ENCODE measurements at regions not wholly inside any gene's neighbourhood (a gene's known extent, or its start where the extent isn't known, plus 50 kb on each side); places are given as distances from the start of the nearest gene placed in this dataset.
A peak's percentile ranks its signal among the peaks of the same experiment; 100 is the strongest.

- H3K4me3 ChIP-seq (ENCODE audit: low read depth, low read length) = no peak overlapping the region
- H3K36me3 ChIP-seq (ENCODE audit: control insufficient read depth in 2 of 2, insufficient read depth in 1 of 2, low read length in 2 of 2) = no peaks in the 10 kb centered on the region
- TF ChIP-seq SETDB1 (IDR thresholded peaks at IDR 0.05; ENCODE audit: insufficient read length, low read length) (peak; percentile 17), KLF7 (tag by site-specific recombination; IDR thresholded peaks at IDR 0.05; ENCODE audit: borderline replicate concordance) (no peak), ZNF555 (tag by site-specific recombination; conservative IDR thresholded peaks at IDR 0.05) (no peak), ZXDB (tag by site-specific recombination; IDR thresholded peaks at IDR 0.05) (no peak), TRIM28 (IDR thresholded peaks at IDR 0.05; ENCODE audit: borderline replicate concordance, low read length) (peak; percentile 27; the same call in 1 of the 2 replicates), REPIN1 (tag by site-specific recombination; IDR thresholded peaks at IDR 0.05; ENCODE audit: low read depth) (no peak), ZBTB48 (tag by site-specific recombination; IDR thresholded peaks at IDR 0.05) (no peak), ZNF529 (tag by site-specific recombination; IDR thresholded peaks at IDR 0.05; ENCODE audit: insufficient replicate concordance) (no peak), ZNF48 (tag by site-specific recombination; IDR thresholded peaks at IDR 0.05) (no peak), ZNF311 (tag by site-specific recombination; IDR thresholded peaks at IDR 0.05; ENCODE audit: borderline replicate concordance) (no peak), ZNF629 (tag by site-specific recombination; IDR thresholded peaks at IDR 0.05) (no peak)
- TF ChIP-seq, protein P1, sequence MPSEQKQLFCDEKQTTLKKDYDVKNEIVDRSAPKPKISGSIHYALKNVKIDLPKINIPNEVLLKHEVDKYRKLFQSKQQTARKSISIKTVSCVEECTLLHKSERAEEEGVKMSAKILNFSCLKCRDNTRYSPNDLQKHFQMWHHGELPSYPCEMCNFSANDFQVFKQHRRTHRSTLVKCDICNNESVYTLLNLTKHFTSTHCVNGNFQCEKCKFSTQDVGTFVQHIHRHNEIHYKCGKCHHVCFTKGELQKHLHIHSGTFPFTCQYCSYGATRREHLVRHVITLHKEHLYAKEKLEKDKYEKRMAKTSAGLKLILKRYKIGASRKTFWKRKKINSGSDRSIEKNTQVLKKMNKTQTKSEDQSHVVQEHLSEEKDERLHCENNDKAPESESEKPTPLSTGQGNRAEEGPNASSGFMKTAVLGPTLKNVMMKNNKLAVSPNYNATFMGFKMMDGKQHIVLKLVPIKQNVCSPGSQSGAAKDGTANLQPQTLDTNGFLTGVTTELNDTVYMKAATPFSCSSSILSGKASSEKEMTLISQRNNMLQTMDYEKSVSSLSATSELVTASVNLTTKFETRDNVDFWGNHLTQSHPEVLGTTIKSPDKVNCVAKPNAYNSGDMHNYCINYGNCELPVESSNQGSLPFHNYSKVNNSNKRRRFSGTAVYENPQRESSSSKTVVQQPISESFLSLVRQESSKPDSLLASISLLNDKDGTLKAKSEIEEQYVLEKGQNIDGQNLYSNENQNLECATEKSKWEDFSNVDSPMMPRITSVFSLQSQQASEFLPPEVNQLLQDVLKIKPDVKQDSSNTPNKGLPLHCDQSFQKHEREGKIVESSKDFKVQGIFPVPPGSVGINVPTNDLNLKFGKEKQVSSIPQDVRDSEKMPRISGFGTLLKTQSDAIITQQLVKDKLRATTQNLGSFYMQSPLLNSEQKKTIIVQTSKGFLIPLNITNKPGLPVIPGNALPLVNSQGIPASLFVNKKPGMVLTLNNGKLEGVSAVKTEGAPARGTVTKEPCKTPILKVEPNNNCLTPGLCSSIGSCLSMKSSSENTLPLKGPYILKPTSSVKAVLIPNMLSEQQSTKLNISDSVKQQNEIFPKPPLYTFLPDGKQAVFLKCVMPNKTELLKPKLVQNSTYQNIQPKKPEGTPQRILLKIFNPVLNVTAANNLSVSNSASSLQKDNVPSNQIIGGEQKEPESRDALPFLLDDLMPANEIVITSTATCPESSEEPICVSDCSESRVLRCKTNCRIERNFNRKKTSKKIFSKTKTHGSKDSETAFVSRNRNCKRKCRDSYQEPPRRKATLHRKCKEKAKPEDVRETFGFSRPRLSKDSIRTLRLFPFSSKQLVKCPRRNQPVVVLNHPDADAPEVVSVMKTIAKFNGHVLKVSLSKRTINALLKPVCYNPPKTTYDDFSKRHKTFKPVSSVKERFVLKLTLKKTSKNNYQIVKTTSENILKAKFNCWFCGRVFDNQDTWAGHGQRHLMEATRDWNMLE (tag by site-specific recombination; conservative IDR thresholded peaks at IDR 0.05; ENCODE audit: low read depth) = no peak
- ChIA-PET CTCF (interaction anchor here (0.8 kb wide), 1 partner anchor 15 kb away, joined by 3 read pairs; no protein-coding TSS in a partner anchor), POLR2A (no interaction called here)
- no peaks in the 10 kb centered on the region for H3K4me1 ChIP-seq (ENCODE audit: control insufficient read depth, insufficient read depth, low read length)
- no peak overlapping the region for H3K27ac ChIP-seq (ENCODE audit: extremely low read depth, low read depth, low read length)
- no peaks in the 10 kb centered on the region for H3K9me3 ChIP-seq (ENCODE audit: control insufficient read depth, insufficient read depth, low read depth, low read length)
Observed at GRCh38 chr10:107280293-107280692, 115.8 kb upstream of the SORCS1 start.

DNA sequence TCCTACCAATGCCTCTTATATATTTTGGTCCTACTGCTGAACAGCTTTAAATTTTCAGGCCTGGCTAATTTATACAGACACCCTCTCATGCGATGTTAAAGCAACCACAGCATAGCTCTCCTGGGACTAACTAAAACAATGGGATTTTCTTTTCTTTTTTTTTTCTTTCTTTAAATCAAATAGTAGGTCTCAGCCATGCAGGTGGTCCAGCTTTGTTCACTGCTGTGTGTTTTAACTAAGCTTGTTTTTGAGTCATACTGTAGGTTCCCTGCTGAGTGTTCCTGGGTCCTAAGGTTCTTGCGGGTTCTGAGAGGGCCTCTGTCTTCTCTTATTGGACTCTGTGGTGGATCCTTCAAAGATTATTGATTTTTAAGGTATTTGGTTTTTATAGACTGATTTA, 113.1 kb upstream of the SORCS1 start:
- Histone ChIP-seq H3K4me3 (ENCODE audit: low read depth, low read length) (no peak overlapping the region), H3K36me3 (ENCODE audit: control insufficient read depth in 2 of 2, insufficient read depth in 1 of 2, low read length in 2 of 2) (no peaks in the 10 kb centered on the region), H3K4me1 (ENCODE audit: control insufficient read depth, insufficient read depth, low read length) (no peaks in the 10 kb centered on the region), H3K27ac (ENCODE audit: extremely low read depth, low read depth, low read length) (no peak overlapping the region), H3K9me3 (ENCODE audit: control insufficient read depth, insufficient read depth, low read depth, low read length) (no peaks in the 10 kb centered on the region)
- ChIA-PET POLR2A (no interaction called here), CTCF (interaction anchor here (0.6 kb wide), 1 partner anchor 21 kb away, joined by 3 read pairs; no protein-coding TSS in a partner anchor)
- no peak for TF ChIP-seq ZNF544 (tag by site-specific recombination; IDR thresholded peaks at IDR 0.05)
- no peak for TF ChIP-seq KLF9 (tag by site-specific recombination; IDR thresholded peaks at IDR 0.05; ENCODE audit: low read depth)
- TF ChIP-seq ZNF555 (tag by site-specific recombination; conservative IDR thresholded peaks at IDR 0.05) = no peak
- TF ChIP-seq, protein P2, sequence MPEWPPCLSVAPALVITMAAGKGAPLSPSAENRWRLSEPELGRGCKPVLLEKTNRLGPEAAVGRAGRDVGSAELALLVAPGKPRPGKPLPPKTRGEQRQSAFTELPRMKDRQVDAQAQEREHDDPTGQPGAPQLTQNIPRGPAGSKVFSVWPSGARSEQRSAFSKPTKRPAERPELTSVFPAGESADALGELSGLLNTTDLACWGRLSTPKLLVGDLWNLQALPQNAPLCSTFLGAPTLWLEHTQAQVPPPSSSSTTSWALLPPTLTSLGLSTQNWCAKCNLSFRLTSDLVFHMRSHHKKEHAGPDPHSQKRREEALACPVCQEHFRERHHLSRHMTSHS (tag by site-specific recombination; IDR thresholded peaks at IDR 0.05) = no peak
- TF ChIP-seq, protein P3, sequence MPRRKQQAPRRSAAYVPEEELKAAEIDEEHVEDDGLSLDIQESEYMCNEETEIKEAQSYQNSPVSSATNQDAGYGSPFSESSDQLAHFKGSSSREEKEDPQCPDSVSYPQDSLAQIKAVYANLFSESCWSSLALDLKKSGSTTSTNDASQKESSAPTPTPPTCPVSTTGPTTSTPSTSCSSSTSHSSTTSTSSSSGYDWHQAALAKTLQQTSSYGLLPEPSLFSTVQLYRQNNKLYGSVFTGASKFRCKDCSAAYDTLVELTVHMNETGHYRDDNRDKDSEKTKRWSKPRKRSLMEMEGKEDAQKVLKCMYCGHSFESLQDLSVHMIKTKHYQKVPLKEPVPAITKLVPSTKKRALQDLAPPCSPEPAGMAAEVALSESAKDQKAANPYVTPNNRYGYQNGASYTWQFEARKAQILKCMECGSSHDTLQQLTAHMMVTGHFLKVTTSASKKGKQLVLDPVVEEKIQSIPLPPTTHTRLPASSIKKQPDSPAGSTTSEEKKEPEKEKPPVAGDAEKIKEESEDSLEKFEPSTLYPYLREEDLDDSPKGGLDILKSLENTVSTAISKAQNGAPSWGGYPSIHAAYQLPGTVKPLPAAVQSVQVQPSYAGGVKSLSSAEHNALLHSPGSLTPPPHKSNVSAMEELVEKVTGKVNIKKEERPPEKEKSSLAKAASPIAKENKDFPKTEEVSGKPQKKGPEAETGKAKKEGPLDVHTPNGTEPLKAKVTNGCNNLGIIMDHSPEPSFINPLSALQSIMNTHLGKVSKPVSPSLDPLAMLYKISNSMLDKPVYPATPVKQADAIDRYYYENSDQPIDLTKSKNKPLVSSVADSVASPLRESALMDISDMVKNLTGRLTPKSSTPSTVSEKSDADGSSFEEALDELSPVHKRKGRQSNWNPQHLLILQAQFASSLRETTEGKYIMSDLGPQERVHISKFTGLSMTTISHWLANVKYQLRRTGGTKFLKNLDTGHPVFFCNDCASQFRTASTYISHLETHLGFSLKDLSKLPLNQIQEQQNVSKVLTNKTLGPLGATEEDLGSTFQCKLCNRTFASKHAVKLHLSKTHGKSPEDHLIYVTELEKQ (tag by site-specific recombination; IDR thresholded peaks at IDR 0.05; ENCODE audit: borderline replicate concordance) = no peak
- TF ChIP-seq ZNF792 (tag by site-specific recombination; IDR thresholded peaks at IDR 0.05) = no peak
- TF ChIP-seq ZNF121 (tag by site-specific recombination; IDR thresholded peaks at IDR 0.05) = no peak
